ENCODE measurements at regions not wholly inside any gene's neighbourhood (a gene's known extent, or its start where the extent isn't known, plus 50 kb on each side); places are given as distances from the start of the nearest gene placed in this dataset.
"Not testable (repeated sequence)": the region's sequence is repeated elsewhere in the genome, so short reads cannot be mapped to it uniquely, and the experiment has no call there.

DNA sequence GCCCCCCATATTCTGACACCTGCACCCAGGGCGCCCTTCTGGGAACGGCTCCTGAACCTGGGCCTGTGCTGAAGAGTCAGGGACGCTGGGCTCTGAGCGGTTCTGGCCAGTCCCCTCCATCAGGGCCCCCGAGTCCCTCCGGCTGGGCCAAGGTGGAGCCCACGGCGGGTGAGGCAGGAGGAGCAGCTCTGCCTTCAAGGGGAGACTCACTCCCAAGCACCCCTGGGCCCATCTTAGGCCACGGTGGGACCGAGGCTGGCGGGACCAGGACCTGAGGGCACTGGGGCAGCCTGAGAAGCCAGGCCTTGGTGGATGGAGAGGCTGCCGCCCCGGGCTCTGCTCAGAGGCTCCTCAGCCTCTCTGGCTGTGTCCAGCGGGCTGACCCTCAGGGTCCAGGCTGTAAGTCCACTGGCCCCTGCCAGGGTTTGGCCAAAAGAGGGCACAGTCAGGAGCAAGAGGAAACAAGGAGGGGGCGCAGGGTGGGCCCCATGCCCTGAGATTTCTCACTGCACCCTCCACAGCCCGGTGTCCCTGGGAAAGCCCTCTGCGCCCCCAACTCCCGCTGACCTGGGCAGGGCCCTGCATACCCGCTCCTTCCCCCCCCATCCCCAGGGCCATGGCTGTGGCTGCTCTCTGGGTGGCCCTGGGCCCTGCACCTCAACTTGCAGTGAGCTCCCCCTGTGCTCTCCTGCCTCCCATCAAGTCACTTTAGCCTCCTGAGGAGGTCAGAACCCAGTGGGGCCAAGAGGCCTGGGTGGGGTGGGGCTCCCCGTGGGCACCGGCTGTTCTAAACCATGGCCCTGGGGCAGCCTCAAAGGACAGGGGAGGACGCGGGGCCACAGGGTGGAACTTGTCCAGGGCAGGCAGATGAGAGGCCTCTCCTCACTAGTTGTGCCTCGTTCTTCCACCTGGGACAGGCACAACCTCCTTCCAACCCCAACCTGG, 266.4 kb upstream of the SFSWAP start:
- H3K27ac ChIP-seq (ENCODE audit: low read depth in 1 of 2, low read length in 1 of 2), result no peak overlapping the region
- TF ChIP-seq CTCF (IDR thresholded peaks at IDR 0.05; ENCODE audit: control extremely low read depth, extremely low read depth), result no peak
- H3K4me3 ChIP-seq, result no peak overlapping the region
- ATAC-seq (ENCODE audit: insufficient read depth, low FRiP score) (no peak), DNase-seq (no peak)
- 89 to 91% methylated on average over 24 of the region's 24 CpGs for WGBS, 2 donors
- H3K4me1 ChIP-seq (ENCODE audit: control insufficient read depth in 5 of 5, insufficient read depth in 5 of 5, low read length in 5 of 5), result no peaks in the 10 kb centered on the region
- no peak overlapping the region for H3K9ac ChIP-seq (ENCODE audit: insufficient read depth in 1 of 2, low read length in 2 of 2)
- H3K9me3 ChIP-seq (ENCODE audit: control insufficient read depth in 4 of 4, insufficient read depth in 3 of 4, low read length in 3 of 4), result peaks cover 0 to 5% (median 4%) of the 10 kb centered on the region in 4 donors
- peaks cover 0 to 4% (median 0%) of the 10 kb centered on the region in 3 donors for H3K27me3 ChIP-seq (ENCODE audit: control insufficient read depth in 3 of 3, insufficient read depth in 3 of 3, low read length in 2 of 3)
- no peaks in the 10 kb centered on the region for H3K36me3 ChIP-seq (ENCODE audit: control insufficient read depth in 4 of 4, insufficient read depth in 4 of 4, low read length in 4 of 4)

GRCh38 chr12:131445184-131445774, 265.6 kb upstream of the SFSWAP start:
- no peak for DNase-seq
- Histone ChIP-seq H3K4me1 (ENCODE audit: control insufficient read depth in 5 of 5, insufficient read depth in 5 of 5, low read length in 5 of 5) (no peaks in the 10 kb centered on the region), H3K36me3 (ENCODE audit: control insufficient read depth in 4 of 4, insufficient read depth in 4 of 4, low read length in 4 of 4) (no peaks in the 10 kb centered on the region), H3K27me3 (ENCODE audit: control insufficient read depth in 3 of 3, insufficient read depth in 3 of 3, low read length in 2 of 3) (peaks cover 0 to 4% (median 0%) of the 10 kb centered on the region in 3 donors), H3K27ac (ENCODE audit: low read depth in 1 of 2, low read length in 1 of 2) (no peak overlapping the region), H3K9ac (ENCODE audit: insufficient read depth in 1 of 2, low read length in 2 of 2) (no peak overlapping the region), H3K9me3 (ENCODE audit: control insufficient read depth in 4 of 4, insufficient read depth in 3 of 4, low read length in 3 of 4) (peaks cover 0 to 5% (median 4%) of the 10 kb centered on the region in 4 donors), H3K4me3 (no peak overlapping the region)
- 55 to 61% methylated on average over 13 of the region's 13 CpGs for WGBS, 2 donors
- TF ChIP-seq CTCF (IDR thresholded peaks at IDR 0.05; ENCODE audit: control extremely low read depth, extremely low read depth), result no peak
- ATAC-seq (ENCODE audit: insufficient read depth, low FRiP score), result no peak

GRCh38 chr12:131445795-131446194, 265.1 kb upstream of the SFSWAP start:
- no peak for ATAC-seq (ENCODE audit: insufficient read depth, low FRiP score)
- 69 to 72% methylated on average over 12 of the region's 12 CpGs for WGBS, 2 donors
- H3K4me1 ChIP-seq (ENCODE audit: control insufficient read depth in 5 of 5, insufficient read depth in 5 of 5, low read length in 5 of 5), result no peaks in the 10 kb centered on the region

DNA sequence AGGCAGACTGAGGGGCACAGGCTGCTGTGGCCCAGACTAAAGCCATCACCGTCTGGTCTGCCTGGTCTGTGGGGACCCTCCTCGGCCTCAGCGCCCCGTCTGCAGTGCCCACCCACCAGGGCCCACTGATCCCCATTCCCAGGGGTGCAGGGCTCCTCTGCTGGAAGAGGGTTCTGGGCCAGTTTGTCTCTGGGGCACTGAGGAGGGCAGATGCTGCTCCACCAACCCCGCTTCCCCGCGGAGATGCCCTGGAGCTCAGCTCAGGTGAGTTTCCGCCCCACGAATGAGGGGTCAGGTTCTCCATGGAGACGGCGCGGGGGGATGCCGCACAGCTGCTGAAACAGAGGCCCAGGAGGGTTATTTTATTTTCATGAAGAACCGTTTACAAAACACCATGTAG, 263.3 kb upstream of the SFSWAP start:
- H3K36me3 ChIP-seq (ENCODE audit: control insufficient read depth in 4 of 4, insufficient read depth in 4 of 4, low read length in 4 of 4); ATAC-seq (ENCODE audit: insufficient read depth, low FRiP score); H3K27me3 ChIP-seq (ENCODE audit: control insufficient read depth in 3 of 3, insufficient read depth in 3 of 3, low read length in 2 of 3); DNase-seq; H3K9me3 ChIP-seq (ENCODE audit: control insufficient read depth in 4 of 4, insufficient read depth in 3 of 4, low read length in 3 of 4); H3K4me1 ChIP-seq (ENCODE audit: control insufficient read depth in 5 of 5, insufficient read depth in 5 of 5, low read length in 5 of 5); H3K4me3 ChIP-seq; H3K9ac ChIP-seq (ENCODE audit: insufficient read depth in 1 of 2, low read length in 2 of 2); H3K27ac ChIP-seq (ENCODE audit: low read depth in 1 of 2, low read length in 1 of 2): not testable (repeated sequence)
- WGBS, 2 donors, result 88 to 91% methylated on average over 12 to 14 of the region's 14 CpGs

More at GRCh38 chr12:131445795-131446194, 265.1 kb upstream of the SFSWAP start:
- Histone ChIP-seq H3K9me3 (ENCODE audit: control insufficient read depth in 4 of 4, insufficient read depth in 3 of 4, low read length in 3 of 4) (peaks cover 0 to 8% (median 4%) of the 10 kb centered on the region in 4 donors), H3K27ac (ENCODE audit: low read depth in 1 of 2, low read length in 1 of 2) (no peak overlapping the region), H3K27me3 (ENCODE audit: control insufficient read depth in 3 of 3, insufficient read depth in 3 of 3, low read length in 2 of 3) (peaks cover 0 to 4% (median 0%) of the 10 kb centered on the region in 3 donors), H3K36me3 (ENCODE audit: control insufficient read depth in 4 of 4, insufficient read depth in 4 of 4, low read length in 4 of 4) (no peaks in the 10 kb centered on the region), H3K4me3 (no peak overlapping the region), H3K9ac (ENCODE audit: insufficient read depth in 1 of 2, low read length in 2 of 2) (no peak overlapping the region)
- no peak for DNase-seq
- TF ChIP-seq CTCF (IDR thresholded peaks at IDR 0.05; ENCODE audit: control extremely low read depth, extremely low read depth), result no peak
